ENCODE measurements at regions not wholly inside any gene's neighbourhood (a gene's known extent, or its start where the extent isn't known, plus 50 kb on each side); places are given as distances from the start of the nearest gene placed in this dataset.

- TF ChIP-seq, protein P1, sequence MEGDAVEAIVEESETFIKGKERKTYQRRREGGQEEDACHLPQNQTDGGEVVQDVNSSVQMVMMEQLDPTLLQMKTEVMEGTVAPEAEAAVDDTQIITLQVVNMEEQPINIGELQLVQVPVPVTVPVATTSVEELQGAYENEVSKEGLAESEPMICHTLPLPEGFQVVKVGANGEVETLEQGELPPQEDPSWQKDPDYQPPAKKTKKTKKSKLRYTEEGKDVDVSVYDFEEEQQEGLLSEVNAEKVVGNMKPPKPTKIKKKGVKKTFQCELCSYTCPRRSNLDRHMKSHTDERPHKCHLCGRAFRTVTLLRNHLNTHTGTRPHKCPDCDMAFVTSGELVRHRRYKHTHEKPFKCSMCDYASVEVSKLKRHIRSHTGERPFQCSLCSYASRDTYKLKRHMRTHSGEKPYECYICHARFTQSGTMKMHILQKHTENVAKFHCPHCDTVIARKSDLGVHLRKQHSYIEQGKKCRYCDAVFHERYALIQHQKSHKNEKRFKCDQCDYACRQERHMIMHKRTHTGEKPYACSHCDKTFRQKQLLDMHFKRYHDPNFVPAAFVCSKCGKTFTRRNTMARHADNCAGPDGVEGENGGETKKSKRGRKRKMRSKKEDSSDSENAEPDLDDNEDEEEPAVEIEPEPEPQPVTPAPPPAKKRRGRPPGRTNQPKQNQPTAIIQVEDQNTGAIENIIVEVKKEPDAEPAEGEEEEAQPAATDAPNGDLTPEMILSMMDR (IDR thresholded peaks at IDR 0.05), result no peak
- TF ChIP-seq POLR2A (IDR thresholded peaks at IDR 0.05), result no peak
These were observed 77.2 kb upstream of the CDC42BPA start for GRCh38 chr1:227395426-227396028.
